ENCODE measurements at regions not wholly inside any gene's neighbourhood (a gene's known extent, or its start where the extent isn't known, plus 50 kb on each side); places are given as distances from the start of the nearest gene placed in this dataset.
A peak's percentile ranks its signal among the peaks of the same experiment; 100 is the strongest.

DNA sequence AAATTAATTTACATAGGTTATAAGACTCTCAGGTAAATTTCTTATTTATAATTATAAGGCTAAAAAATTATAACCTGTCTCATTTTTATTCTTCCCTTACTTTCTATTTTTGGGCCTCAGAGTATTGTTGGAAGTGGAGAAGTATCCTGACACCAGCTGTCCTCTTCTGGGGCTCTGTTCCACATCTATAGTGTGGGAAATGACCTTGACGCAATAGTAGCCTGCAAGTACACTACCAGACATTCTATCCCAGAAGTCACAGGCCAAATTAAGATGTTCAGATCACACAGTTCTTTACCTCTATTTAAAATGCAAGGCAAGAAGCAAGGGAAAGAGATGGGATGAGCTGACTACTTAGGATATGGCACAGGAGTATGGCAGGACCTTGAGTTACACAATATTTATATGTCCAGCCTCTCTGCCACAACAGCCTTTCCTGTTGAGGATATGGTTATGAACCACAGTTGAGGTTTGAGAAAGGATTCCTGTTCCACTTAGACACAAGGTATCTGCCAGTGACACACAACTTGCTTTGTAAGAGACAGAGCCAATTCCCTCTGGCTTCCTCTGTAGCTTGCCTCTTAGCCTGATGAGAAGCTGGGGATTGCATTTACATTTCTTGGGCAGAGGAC lies 158.0 kb upstream of the IL12A start:
- DNase-seq = no peak

DNA sequence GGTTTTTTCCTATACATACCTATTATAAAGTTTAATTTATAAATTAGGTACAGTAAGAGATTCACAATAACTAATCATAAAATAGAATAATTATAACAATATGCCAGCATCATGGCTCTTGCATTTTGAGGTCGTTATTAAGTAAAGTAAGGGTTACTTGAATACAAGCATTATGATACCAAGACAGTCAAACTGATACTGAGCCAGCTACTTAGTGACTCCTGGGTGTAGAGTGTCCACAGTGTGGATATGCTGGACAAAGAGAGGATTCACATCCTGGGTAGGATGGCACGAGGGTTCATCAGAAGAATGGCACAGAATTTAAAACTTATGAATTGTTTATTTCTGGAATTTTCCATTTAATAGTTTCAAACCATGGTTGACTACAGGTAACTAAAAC lies 157.2 kb upstream of the IL12A start:
- no peak for DNase-seq

- DNase-seq = no peak
These were observed 156.6 kb upstream of the IL12A start for GRCh38 chr3:159832024-159832423.

DNA sequence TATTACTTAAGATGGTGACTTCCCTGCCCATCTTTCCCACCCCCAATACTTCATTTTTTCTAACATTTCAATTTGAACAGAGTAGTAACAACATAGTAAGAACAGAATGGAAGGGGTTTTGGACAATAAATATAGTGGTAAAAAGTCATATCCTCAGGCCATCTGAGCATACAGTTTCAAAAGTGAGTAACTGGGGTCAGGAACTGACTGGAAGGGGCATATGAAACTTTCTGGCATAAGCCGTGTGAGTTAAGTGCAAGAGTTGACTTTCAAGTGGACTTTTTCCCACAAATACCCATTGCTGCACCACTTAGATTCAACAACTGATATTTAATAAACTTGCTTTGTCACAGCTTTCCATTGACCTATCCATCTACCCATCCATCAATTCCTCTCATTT lies 153.5 kb upstream of the IL12A start:
- no peak for DNase-seq

DNA sequence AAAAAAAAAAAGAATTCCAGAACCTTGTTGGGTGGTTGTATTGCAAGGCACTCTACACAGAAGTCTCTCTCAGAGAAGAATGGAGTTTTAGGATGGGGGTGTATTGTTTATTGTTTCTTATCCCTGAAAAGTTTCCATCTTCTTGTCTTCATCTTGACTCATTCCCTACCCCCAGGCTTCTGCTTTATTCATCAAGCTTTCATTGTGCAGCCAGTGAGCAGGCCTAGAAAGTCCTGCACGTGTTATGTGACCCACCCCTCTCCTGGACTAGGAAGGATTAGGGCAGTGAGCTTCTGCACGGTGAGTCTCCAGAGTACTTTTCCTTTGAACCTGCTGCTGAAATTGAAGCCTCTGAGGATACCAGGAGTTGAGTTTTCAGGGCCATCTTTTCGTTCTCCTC lies 150.9 kb upstream of the IL12A start:
- DNase-seq = no peak

DNA sequence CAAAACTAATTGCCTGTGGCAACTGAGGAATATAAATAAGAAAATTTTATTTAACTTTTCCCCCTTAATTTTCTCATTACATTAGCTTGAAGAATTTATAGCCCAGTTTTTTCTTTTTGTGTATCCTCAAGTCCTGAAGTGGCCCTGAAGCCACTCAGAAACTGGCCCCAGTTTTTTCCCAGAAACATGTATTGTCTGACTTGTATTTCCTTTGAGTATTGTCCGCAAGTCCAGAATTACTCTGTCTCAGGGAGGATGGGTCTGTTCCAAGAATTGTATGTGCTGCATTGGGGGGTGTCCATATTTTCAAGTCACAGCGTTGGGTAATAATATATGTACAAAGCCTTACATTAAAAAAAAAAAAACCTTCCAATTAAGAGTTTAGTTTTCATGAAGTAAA lies 149.7 kb upstream of the IL12A start:
- no peak for DNase-seq

GRCh38 chr3:159839561-159840379 lies 148.9 kb upstream of the IL12A start, which contains the start of gene SCHIP1:
Gene SCHIP1 (plus strand): TSS chr3:159839861.
- peak; percentile 8 for DNase-seq

DNA sequence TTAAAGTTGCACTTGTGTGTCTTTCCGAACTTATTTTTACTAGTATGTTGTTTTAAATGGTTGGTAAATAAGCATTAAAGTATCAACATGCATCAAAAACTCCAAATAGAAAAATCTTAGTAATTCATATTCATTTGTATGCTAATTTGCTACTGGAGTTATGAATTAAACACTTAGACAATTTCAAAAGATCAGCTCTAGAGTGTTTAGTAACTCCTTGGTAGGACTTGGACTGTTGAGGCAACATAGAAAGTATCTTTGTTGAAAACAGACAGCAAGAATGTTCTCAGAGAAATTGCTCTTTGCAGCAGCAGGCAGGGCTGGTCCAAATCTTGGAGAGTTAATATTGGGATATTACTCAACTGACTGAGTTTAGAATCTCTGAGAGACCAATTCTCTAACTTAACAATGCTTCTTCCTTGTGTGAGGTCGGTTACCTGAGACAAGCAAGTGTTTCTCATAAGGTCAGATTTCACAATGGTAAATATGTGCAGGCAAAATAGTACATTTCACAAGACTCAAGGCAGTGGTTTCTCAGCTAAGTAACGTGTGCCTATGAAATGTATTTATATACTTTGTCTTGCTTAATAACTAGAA lies 147.8 kb upstream of the IL12A start:
- no peak for DNase-seq

GRCh38 chr3:159841766-159842165 lies 146.9 kb upstream of the IL12A start:
- DNase-seq = no peak

DNA sequence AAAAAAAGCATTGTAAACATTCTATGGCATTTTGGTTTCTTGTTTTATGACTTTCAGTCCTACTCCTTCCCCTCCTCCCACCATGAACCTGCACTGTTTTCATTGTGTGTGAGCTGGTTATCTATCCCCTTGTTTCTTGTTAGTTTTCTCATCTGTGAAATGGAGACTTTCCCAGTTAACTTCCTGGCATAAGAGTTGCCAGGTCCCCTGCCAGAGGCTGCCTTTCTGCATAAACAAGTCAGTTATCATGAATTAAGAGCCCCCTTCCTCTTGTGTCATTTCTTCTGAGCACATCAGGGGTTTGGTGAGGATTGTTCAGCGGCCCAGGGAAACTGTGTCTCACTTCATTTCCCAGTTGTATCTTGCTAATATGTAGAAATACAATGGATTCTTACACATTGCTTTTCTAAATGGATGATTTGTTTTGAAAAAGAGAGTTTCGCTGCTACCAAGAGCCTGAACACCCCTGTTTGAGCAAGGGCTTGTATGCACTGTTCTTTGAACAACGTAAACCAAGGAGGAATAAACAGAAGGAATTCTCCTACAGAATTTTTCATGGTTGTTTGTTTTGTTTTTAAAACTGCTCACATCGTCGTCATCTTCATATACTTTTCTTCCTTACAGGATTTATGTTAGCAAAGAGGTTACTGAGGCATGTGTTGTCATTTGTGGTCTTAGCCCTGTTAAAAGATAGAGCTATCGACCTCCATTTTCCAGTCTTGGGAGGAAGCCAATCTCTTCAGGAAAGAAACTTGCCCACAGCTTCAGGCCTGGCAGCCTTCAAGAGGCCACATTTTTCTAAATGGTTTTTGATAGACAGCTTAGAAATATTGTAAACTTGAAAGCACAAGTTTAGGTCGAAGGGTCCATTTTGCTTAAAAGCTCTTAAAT lies 144.6 kb upstream of the IL12A start:
- DNase-seq = no peak

DNA sequence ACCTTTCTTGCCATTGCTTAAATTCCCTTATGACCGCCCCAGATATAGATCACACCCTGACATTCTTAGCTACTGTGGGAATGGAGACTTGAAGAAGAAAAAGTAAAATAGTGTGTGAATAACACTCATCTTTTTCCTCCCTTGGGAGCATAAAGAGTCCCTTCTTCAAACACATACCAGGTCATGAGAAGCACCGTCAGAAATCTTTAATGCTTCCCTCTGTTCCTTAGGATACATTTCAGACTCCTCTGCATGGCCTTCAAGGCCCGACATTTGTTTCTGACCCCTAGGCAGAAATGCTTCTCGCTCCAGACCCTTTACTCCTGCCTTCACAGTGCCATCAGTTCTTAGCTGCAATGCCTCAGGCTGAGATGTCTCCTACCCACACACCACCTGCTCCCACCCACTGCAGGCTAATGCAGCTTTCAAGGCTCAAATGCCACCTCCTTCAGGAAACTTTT lies 143.8 kb upstream of the IL12A start:
- no peak for DNase-seq

DNA sequence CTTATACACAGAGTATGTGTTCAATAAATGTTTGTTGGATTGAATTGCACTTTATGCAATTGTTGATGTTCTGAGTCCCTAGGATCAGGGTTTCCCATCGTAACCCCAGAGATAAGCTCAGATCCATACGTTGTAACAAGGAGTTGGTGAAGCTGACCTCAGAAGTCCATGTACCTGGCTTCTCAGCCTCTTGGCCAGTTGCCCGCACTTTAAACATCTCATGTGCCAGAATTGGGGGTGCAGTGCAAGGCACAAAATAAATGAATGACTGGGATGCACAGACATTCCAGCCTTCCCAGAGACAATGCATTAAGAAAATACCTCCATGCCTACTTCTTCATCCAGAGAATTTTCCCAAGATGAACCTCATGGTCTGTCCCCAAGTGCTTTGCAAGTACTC lies 142.9 kb upstream of the IL12A start:
- DNase-seq = no peak

DNA sequence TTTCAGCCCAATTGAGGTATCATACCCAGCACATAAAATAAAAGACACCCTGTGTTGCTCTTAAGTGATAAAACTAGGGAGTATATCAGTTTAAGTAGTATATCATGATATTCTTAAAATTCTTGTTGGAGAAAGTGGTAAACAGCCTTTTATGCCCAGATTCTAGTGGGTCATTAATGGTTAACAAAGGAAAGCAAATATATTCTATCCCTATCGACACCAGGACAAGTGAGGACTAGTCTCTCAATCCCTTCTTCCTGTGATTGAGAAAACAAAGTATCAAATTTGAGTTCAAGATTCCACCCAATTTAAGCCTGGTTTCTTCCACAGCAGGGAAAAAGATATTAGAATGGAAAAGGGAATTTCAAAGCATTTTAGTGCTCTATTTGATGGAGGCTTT lies 142.4 kb upstream of the IL12A start:
- no peak for DNase-seq

DNA sequence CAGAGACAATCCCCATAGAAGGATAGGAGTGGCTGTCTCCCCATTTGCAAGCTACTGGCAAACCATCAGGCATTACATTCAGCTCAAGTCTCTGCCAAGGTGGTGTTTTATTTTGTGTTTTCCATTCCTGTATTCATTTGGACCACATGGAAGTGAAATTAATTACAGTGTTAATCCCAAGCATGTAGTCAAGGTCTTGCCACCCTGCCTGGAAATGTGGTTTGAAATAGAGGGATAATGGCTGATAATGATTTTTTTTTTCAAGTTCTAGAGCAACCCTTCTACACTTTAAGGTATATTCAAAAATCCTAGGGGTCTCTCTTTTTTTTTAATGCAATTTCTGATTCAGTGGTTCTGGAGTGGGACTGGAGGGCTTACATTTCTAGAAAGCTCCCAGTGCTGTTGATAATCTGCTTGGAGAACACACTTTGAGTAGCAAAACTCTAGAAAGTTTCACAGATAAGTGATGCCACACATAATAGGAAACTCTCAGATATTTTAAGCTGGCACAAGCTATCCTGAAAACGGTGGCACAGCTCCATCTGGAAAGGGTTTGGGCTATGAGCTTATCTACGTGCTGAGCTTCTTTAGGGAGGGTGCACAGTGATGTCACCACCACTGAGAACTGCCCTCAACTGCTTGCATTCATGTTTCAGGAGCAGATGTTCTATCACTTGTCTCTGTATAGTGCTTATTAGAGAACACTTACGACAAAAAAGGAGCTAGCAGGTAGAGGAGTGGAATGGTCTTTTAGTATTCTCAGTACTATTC lies 140.1 kb upstream of the IL12A start:
- DNase-seq = no peak

GRCh38 chr3:159850481-159850880 lies 138.2 kb upstream of the IL12A start:
- DNase-seq = no peak

- no peak for DNase-seq
These were observed 136.4 kb upstream of the IL12A start for GRCh38 chr3:159852266-159852665.

GRCh38 chr3:159852821-159853505 lies 135.7 kb upstream of the IL12A start:
- DNase-seq = no peak

GRCh38 chr3:159853506-159853864 lies 135.2 kb upstream of the IL12A start:
- no peak for DNase-seq

- no peak for DNase-seq
These were observed 134.0 kb upstream of the IL12A start for GRCh38 chr3:159854500-159855124.

DNA sequence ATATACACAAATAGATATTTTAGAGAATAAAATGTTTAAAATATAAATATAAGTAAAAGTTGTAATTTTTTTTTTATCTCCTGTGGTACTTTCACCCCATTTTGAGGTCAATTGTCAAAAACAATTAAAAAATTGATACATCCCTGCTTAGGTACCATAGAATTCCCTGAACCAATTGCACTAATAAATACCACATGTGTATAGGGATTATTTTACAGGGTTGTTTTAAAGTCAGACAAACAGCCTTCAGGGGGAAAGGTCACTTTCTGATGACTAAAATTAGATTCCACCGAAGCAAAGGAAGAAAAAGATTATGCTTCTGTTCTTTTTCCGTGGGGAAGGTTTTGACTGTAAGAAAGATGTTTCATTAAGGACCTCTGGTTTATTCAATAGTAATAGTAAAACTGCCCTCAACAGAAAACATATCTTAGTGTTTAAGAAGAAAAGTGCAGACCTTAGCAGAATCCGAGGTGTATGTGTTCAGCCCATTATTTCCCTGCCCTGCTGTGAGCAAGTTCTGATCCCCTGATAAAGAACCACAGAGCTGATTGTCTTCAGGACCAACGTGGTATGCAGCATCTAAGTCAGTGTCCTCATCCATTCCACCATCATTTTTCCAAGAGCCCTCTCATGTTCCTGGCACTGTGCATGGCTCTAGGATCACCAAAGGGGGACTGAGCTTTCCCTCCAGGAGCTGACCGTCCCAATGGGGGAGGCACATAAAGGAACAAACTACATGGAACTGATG lies 132.9 kb upstream of the IL12A start:
- no peak for DNase-seq
